ENCODE measurements at regions not wholly inside any gene's neighbourhood (a gene's known extent, or its start where the extent isn't known, plus 50 kb on each side); places are given as distances from the start of the nearest gene placed in this dataset.

GRCh38 chr13:107551521-107551920 is 663.8 kb downstream of the LIG4 start:
- H3K4me1 ChIP-seq, result no peaks in the 10 kb centered on the region
- H4K20me1 ChIP-seq, result no peaks in the 10 kb centered on the region
- H3K27ac ChIP-seq, result no peak overlapping the region
- H3K36me3 ChIP-seq, result no peaks in the 10 kb centered on the region
- no peak for TF ChIP-seq Cebpa-rat (IDR thresholded peaks at IDR 0.05)
- H3K4me3 ChIP-seq, result no peak overlapping the region
- H3K9me3 ChIP-seq, result no peaks in the 10 kb centered on the region
- H3K27me3 ChIP-seq, result no peaks in the 10 kb centered on the region
- H3K4me2 ChIP-seq, result no peak overlapping the region
- no peak overlapping the region for H3K9ac ChIP-seq

GRCh38 chr13:107548338-107548737 is 667.0 kb downstream of the LIG4 start:
- no peak for TF ChIP-seq Cebpa-rat (IDR thresholded peaks at IDR 0.05)
- no peaks in the 10 kb centered on the region for H3K9me3 ChIP-seq
- H4K20me1 ChIP-seq, result no peaks in the 10 kb centered on the region
- H3K9ac ChIP-seq, result no peak overlapping the region
- H3K4me2 ChIP-seq, result no peak overlapping the region
- no peak overlapping the region for H3K4me3 ChIP-seq
- H3K4me1 ChIP-seq, result no peaks in the 10 kb centered on the region
- no peak overlapping the region for H3K27ac ChIP-seq
- no peaks in the 10 kb centered on the region for H3K27me3 ChIP-seq
- no peaks in the 10 kb centered on the region for H3K36me3 ChIP-seq

- Histone ChIP-seq H3K9me3 (no peaks in the 10 kb centered on the region), H3K4me1 (no peaks in the 10 kb centered on the region), H4K20me1 (no peaks in the 10 kb centered on the region), H3K27me3 (no peaks in the 10 kb centered on the region), H3K36me3 (no peaks in the 10 kb centered on the region), H3K4me2 (no peak overlapping the region), H3K9ac (no peak overlapping the region), H3K4me3 (no peak overlapping the region), H3K27ac (no peak overlapping the region)
- TF ChIP-seq Cebpa-rat (IDR thresholded peaks at IDR 0.05), result no peak
These were observed 669.3 kb downstream of the LIG4 start for GRCh38 chr13:107545946-107546502.

GRCh38 chr13:107534548-107534947 is 680.8 kb downstream of the LIG4 start:
- H3K4me1 ChIP-seq, result no peaks in the 10 kb centered on the region

GRCh38 chr13:107531816-107532215 is 683.5 kb downstream of the LIG4 start:
- Histone ChIP-seq H3K4me3 (no peak overlapping the region), H3K4me1 (no peaks in the 10 kb centered on the region), H3K36me3 (no peaks in the 10 kb centered on the region), H3K9me3 (no peaks in the 10 kb centered on the region), H3K27ac (no peak overlapping the region), H3K27me3 (no peaks in the 10 kb centered on the region), H3K9ac (no peak overlapping the region), H3K4me2 (no peak overlapping the region), H4K20me1 (no peaks in the 10 kb centered on the region)
- no peak for TF ChIP-seq Cebpa-rat (IDR thresholded peaks at IDR 0.05)

More at GRCh38 chr13:107534548-107534947, 680.8 kb downstream of the LIG4 start:
- Histone ChIP-seq H3K27ac (no peak overlapping the region), H3K4me3 (no peak overlapping the region), H4K20me1 (no peaks in the 10 kb centered on the region), H3K9ac (no peak overlapping the region), H3K4me2 (no peak overlapping the region), H3K9me3 (no peaks in the 10 kb centered on the region), H3K36me3 (no peaks in the 10 kb centered on the region), H3K27me3 (no peaks in the 10 kb centered on the region)
- no peak for TF ChIP-seq Cebpa-rat (IDR thresholded peaks at IDR 0.05)

GRCh38 chr13:107531180-107531579 is 684.2 kb downstream of the LIG4 start:
- Histone ChIP-seq H3K4me1 (no peaks in the 10 kb centered on the region), H3K27me3 (no peaks in the 10 kb centered on the region), H3K36me3 (no peaks in the 10 kb centered on the region), H3K4me3 (no peak overlapping the region), H4K20me1 (no peaks in the 10 kb centered on the region), H3K9ac (no peak overlapping the region), H3K4me2 (no peak overlapping the region), H3K9me3 (no peaks in the 10 kb centered on the region), H3K27ac (no peak overlapping the region)
- TF ChIP-seq Cebpa-rat (IDR thresholded peaks at IDR 0.05), result no peak

GRCh38 chr13:107529035-107529434 is 686.3 kb downstream of the LIG4 start:
- no peaks in the 10 kb centered on the region for H3K4me1 ChIP-seq
- TF ChIP-seq Cebpa-rat (IDR thresholded peaks at IDR 0.05), result no peak
- H3K27me3 ChIP-seq, result no peaks in the 10 kb centered on the region
- H3K4me3 ChIP-seq, result no peak overlapping the region
- H3K36me3 ChIP-seq, result no peaks in the 10 kb centered on the region
- H4K20me1 ChIP-seq, result no peaks in the 10 kb centered on the region
- H3K27ac ChIP-seq, result no peak overlapping the region
- H3K4me2 ChIP-seq, result no peak overlapping the region
- H3K9me3 ChIP-seq, result no peaks in the 10 kb centered on the region
- H3K9ac ChIP-seq, result no peak overlapping the region

GRCh38 chr13:107518780-107519179 is 696.6 kb downstream of the LIG4 start:
- no peak overlapping the region for H3K4me2 ChIP-seq
- H3K9me3 ChIP-seq, result no peaks in the 10 kb centered on the region
- H3K9ac ChIP-seq, result no peak overlapping the region
- no peaks in the 10 kb centered on the region for H3K27me3 ChIP-seq
- no peaks in the 10 kb centered on the region for H3K4me1 ChIP-seq
- H3K27ac ChIP-seq, result no peak overlapping the region
- no peak for TF ChIP-seq Cebpa-rat (IDR thresholded peaks at IDR 0.05)
- no peaks in the 10 kb centered on the region for H3K36me3 ChIP-seq
- no peak overlapping the region for H3K4me3 ChIP-seq
- no peaks in the 10 kb centered on the region for H4K20me1 ChIP-seq

- Histone ChIP-seq H3K4me1 (no peaks in the 10 kb centered on the region), H3K4me3 (no peak overlapping the region), H3K9me3 (no peaks in the 10 kb centered on the region), H3K9ac (no peak overlapping the region), H3K4me2 (no peak overlapping the region), H3K36me3 (no peaks in the 10 kb centered on the region), H4K20me1 (no peaks in the 10 kb centered on the region), H3K27ac (no peak overlapping the region), H3K27me3 (no peaks in the 10 kb centered on the region)
- no peak for TF ChIP-seq Cebpa-rat (IDR thresholded peaks at IDR 0.05)
These were observed 697.0 kb downstream of the LIG4 start for GRCh38 chr13:107518292-107518691.

- no peaks in the 10 kb centered on the region for H3K9me3 ChIP-seq
- no peaks in the 10 kb centered on the region for H3K27me3 ChIP-seq
- no peaks in the 10 kb centered on the region for H3K4me1 ChIP-seq
- TF ChIP-seq Cebpa-rat (IDR thresholded peaks at IDR 0.05), result no peak
- H3K4me3 ChIP-seq, result no peak overlapping the region
- no peak overlapping the region for H3K9ac ChIP-seq
- no peak overlapping the region for H3K4me2 ChIP-seq
- no peak overlapping the region for H3K27ac ChIP-seq
- no peaks in the 10 kb centered on the region for H3K36me3 ChIP-seq
- H4K20me1 ChIP-seq, result no peaks in the 10 kb centered on the region
These were observed 698.8 kb downstream of the LIG4 start for GRCh38 chr13:107516517-107516916.

GRCh38 chr13:107512551-107512950 is 702.8 kb downstream of the LIG4 start:
- TF ChIP-seq Cebpa-rat (IDR thresholded peaks at IDR 0.05), result no peak
- no peaks in the 10 kb centered on the region for H3K9me3 ChIP-seq
- H3K9ac ChIP-seq, result no peak overlapping the region

More at GRCh38 chr13:107512551-107512950, 702.8 kb downstream of the LIG4 start:
- H4K20me1 ChIP-seq, result no peaks in the 10 kb centered on the region
- H3K4me1 ChIP-seq, result no peaks in the 10 kb centered on the region
- H3K4me3 ChIP-seq, result no peak overlapping the region
- H3K36me3 ChIP-seq, result no peaks in the 10 kb centered on the region
- no peaks in the 10 kb centered on the region for H3K27me3 ChIP-seq
- no peak overlapping the region for H3K4me2 ChIP-seq
- H3K27ac ChIP-seq, result no peak overlapping the region
